Esophagus muscularis mucosa (tissue), 4 donors: ENCODE measurements at regions not wholly inside any gene's neighbourhood (a gene's known extent, or its start where the extent isn't known, plus 50 kb on each side); places are given as distances from the start of the nearest gene placed in this dataset.

Experiments used
- CTCF ChIP-seq, 3 experiments: fragments of 200-600 bp in 2 of 3; fragments of 450-650 bp in 1 of 3; sonication (generic) in 2 of 3; IDR thresholded peaks; one replicate each; pipeline ENCODE4 v1.5.1; 2017 to 2019; ENCODE audit warnings: antibody characterized with exemption in 3 of 3, mild to moderate bottlenecking in 2 of 3, moderate library complexity in 1 of 3
- EP300 ChIP-seq: sonication (generic); formaldehyde crosslinking; IDR thresholded peaks from one replicate; pipeline ENCODE4 v1.6.1; 2017; ENCODE audit warnings: antibody characterized with exemption
- POLR2A ChIP-seq: fragments of 450-650 bp; IDR thresholded peaks from one replicate; pipeline ENCODE4 v1.6.1; 2017; ENCODE audit warnings: antibody characterized with exemption, moderate library complexity, mild to moderate bottlenecking, low read depth
- POLR2AphosphoS5 ChIP-seq, 2 donors: sonication (generic); formaldehyde crosslinking; IDR thresholded peaks; one replicate each; pipeline ENCODE4 v1.6.1; 2017; ENCODE audit warnings: antibody characterized with exemption in 2 of 2

- TF ChIP-seq POLR2A: no peak
- no peak for TF ChIP-seq EP300
- TF ChIP-seq CTCF (IDR thresholded peaks at IDR 0.05): no peak
- TF ChIP-seq POLR2AphosphoS5 (IDR thresholded peaks at IDR 0.05): no peak
Observed at GRCh38 chr1:72937905-72938304, 655.6 kb upstream of the NEGR1 start.
